GM19372 (cell line): ENCODE measurements at regions not wholly inside any gene's neighbourhood (a gene's known extent, or its start where the extent isn't known, plus 50 kb on each side); places are given as distances from the start of the nearest gene placed in this dataset.
"Not testable (repeated sequence)": the region's sequence is repeated elsewhere in the genome, so short reads cannot be mapped to it uniquely, and the experiment has no call there.

Experiments
- ATAC-seq: cut with Tn5 transposase; IDR thresholded peaks from one replicate; pipeline ENCODE4 v1.9.1; 2021; ENCODE audit warnings: mild to moderate bottlenecking, low read depth, moderate library complexity; ENCODE audit not compliant: unreplicated experiment

DNA sequence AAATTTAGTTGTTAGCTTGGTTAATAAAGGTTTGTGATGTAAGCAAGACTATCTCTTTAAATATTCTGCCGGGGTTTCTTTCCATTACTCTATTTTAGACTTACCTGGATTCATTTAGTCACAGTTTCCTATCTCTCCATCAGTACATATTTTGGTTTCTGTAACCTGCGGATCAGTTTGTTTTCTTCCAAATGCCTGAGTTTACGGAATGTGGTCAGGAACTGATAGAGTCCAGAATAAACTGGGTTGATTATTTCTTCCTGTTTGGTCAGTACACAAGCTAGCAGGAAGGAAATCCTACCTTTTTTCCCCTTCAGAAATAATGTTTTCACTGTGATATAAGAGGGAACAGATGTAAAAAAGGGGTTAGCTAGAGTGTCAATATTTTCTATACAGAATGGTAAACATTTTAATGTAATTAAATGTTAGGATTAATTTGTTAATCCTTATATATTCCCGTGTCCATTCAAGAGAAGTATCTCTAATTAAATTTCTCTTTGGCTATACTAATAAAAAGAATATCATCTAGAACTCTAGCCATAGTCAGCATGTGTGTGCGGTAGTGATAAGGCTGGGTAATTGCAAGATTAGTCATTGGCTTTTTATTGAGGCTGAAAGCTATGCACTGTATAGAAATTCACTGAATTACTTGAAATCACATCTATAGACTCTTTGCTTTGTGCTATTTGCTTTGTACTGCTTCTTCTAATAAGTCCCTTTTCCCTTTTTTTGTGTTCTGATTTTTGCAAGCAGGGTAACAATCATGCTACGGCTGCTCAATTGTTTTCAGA lies 144.7 kb upstream of the ADGRL4 start:
- no peak for ATAC-seq

DNA sequence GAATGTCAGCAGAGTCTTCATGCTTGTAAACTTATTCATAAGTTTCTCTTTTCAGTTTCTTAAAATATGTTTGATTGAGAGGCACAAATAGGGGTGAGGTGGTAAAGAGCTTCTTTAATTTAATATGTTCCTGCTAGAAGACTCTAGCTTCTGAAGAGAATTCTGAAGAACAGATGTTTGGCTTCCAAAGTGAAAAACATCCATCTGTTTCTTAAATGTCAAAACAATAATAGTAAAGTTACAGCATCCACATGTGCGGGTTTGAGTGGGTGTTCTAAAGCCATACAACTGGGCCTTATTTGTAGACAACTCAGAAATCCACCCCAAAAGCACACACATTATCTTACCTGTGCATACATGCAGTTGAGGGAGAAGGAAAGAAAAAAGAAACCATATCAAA lies 144.0 kb upstream of the ADGRL4 start:
- ATAC-seq = no peak

DNA sequence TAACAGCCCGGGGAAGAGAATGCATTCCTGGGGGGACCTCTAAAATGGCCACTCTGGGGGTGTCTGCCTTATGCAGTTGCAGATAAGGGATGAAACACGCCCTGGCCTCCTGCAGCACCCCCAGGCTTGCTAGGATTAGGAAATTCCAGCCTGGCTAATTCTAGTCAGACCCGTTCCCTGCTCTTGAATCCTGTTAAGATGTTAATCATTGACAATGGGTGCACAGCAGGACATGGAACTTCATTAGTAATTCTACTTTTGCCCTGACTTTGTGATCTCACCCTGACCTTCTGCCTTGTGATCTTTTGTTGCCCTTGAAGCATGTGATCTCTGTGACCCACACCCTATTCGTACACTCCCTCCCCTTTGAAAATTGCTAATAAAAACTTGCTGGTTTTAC lies 131.7 kb upstream of the ADGRL4 start:
- ATAC-seq = not testable (repeated sequence)

DNA sequence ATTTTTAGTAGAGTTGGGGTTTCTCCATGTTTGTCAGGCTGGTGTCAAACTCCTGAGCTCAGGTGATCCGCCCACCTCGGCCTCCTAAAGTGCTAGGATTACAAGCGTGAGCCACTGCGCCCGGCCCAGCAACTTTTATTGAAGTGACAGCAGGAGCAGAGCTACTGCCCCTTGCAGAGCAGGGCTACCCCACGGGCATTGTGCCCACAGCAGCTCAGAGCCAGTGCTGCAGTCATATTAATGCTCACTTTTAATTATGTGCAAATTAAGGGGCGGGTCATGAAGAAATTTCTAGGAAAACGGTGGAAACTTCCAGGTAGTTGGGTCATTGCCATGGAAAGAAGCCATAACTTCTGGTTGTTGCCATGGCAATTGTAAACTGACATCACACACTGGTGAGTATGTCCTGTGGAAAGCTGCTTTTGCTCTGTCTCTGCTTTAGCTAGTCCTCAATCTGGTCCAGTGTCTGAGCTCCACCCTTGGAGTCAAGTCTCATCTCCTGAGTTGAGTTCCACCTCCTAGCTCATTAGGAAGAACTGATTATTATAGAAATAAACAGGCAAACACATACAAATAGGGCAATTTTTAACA lies 127.3 kb upstream of the ADGRL4 start:
- no peak for ATAC-seq

DNA sequence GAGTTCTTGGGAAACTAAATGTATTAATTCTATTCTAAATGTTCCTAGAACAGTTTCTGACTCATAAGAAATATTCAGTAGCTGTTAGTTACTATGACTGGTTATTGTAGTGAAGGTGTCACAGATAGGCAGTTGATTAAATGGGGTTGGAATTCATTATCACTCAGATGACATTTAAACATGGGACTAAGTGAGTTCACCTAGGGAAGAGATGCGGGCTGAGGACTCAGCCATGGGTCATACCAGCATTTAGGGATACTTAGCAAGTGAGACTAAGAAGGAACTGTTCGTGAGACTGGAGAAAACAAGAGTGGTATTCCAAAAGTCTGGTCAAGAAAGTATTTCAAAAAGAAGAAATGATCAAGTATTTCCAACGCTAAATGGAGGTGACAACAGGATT lies 125.1 kb upstream of the ADGRL4 start:
- ATAC-seq = no peak

DNA sequence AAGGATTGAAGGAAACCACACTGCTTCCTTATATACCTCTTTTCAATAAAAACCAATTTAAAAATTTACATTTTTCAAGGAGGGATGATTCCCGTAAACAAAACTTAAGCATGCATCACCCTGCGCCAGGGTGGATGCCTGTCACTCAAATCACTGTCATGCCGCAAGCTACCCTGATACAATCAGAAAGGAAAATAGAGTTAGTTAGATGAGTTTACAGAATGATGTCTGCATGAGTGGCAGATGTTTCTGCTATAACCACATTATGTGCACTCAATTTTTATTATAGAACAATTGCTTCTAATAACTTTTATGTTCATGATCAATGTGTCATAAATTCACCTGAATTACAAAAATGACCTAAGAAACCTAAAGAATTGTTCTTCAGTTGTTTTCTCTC lies 123.4 kb upstream of the ADGRL4 start:
- no peak for ATAC-seq

DNA sequence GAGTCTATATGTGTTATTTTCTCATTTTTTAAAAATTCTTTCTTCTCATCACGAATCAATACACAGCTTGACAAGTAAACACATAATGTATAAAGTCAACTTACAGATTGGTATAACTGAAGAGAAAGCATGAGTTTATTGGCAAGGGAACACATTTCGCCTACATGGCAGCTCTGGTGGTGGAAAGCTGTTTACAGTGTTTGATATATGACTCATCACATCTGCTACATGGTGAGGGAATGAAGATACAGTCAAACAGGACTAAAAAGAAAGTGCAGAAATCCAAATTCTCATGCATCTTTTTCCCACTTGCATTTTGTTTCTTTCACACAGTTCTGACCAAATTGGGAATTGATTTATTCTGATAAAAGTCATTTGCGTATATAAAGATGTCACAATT lies 122.2 kb upstream of the ADGRL4 start:
- no peak for ATAC-seq

DNA sequence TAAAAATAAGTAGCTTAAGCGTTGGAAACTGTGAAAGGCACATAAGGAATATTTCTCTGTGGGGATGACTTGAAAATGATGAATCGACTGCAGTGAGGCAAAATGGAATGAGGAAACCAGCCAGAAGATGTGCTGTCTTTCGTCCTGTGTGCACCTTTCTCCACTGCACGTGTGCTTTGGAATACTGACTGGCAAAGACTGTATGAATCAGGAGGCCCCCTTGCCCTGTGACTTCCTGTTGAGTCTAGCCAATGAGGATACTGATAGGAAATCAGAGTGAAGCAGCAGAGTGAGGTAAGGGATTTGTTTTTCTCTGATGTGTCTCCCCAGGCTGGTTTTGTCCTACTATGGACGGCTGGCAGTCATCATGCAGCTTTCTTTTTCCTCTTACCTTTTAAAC lies 118.2 kb upstream of the ADGRL4 start:
- no peak for ATAC-seq

DNA sequence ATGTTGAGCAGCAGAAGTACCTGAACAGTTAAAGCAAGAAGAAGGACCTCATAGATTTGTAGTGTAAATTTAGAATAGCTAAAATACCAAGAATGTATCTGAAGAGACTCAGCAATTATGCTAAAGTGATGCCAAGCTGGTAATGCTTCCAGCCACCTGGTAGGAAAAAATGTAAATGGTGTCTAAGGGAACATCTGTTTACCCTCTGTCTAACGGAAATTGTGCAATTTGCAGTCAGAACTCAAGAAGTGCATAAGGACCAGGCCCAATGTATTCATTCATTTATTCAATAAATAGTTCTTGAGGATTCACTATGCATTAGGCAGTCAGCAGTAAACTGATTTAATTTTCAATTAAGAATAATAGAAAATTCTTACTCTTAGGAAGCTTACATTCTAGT lies 116.0 kb upstream of the ADGRL4 start:
- ATAC-seq = no peak

DNA sequence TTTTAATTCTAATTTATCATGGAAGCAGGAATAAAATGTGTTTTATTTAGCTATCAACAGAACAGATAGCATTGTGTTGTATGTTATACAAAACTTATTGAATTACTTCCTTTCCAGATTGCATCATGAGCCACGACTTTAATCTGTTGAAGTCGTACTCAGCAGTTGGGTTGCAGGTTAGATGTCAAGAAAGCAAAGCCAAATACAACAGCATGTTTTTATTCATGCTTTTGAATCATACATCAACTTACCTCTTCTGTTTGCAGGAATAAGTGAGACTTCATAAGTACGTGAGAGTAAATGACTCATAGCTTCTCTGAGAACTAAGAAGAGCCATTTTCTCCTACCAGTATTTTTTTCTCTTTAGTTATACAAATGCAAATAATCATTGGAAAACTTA lies 110.8 kb upstream of the ADGRL4 start:
- ATAC-seq = no peak

DNA sequence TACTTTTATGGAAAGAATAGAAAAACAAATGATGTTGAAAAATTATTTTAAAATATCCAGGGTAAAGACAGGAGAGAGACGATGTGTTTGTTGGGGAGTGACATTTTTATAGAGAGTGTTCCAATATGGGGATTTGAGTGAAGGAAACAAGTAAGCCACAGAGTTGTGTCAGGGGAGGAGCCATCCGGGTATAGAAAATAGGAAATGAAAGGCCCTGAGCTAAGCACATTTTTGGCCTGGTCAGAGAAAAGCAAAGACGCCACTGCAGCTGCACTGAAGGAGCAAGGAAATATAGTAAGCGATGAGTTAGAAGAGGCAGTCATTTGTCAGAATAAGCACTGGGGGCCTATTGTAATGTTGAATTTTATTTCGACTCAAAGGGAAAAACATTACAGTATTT lies 107.3 kb upstream of the ADGRL4 start:
- no peak for ATAC-seq

DNA sequence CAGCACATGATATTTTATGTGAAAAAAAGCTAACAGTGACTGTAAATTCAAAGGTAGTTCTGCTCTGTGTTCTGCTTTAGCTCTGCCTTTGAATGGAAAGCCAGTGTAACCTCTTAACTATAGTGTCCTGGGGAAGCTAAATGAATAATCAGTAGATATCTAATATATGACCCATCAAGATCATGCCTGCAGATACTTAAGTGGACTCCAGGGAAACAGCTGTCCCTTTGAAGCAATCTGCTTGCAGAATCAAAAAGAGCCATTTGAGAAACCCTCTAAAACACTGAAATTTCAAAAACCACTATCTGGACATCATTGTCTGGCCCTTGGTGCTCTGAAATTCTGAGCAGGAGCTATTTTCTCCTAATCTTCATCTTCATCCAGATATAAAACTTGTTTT lies 104.2 kb upstream of the ADGRL4 start:
- no peak for ATAC-seq

DNA sequence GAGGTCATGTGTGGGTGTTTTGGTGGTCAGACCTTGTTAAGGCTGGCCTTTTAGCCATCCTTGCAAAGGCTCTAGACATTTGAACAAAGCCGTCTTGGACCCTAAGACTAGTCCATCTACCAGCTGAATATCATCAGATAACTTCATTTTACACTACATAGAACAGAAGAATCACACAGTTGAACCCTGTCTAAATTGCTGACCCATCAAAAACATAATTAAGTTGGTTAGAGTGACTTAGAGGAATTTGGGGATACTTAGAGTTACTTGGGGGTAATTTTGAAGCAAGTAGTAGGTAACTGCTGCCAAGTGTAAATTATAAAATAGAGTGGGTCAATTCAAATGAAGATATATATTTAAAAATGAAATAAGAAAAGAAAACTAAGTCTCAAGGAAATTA lies 102.9 kb upstream of the ADGRL4 start:
- ATAC-seq = no peak

DNA sequence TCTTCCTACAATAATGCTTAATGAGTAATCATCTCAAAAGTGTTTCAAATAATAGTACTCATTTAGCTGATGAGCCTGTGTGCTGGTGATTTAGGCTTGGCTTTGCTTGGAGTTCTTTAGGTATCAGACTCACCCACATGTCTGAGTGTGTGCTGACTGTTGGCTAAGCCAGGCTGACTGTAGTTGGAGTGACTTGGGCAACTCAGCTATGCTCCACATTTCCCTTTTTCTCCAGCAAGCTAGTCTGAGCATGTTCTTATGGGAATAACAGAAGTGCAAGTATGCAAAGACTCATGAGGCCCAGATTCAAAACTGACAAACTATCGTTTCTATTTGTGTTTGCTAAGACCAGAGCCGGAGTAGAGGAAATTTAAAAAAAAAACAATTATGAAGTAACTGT lies 99.0 kb upstream of the ADGRL4 start:
- no peak for ATAC-seq

DNA sequence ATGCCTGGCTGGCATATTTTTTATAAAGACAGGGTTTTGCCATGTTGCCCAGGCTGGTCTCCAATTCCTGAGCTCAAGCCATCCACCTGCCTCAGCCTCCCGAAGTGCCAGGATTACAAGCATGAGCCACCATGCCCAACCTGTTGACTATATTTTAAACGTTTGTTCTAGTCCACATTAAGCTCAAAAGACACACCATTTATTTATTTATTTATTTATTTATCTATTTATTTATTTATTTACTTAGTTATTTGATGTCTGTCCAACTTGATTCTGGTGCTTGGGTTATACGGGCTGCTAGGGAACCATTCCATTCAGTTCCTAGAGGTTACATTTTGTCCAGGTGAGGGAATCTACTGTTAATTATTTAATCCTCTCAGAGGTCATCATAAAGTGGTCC lies 98.1 kb upstream of the ADGRL4 start:
- ATAC-seq = no peak

DNA sequence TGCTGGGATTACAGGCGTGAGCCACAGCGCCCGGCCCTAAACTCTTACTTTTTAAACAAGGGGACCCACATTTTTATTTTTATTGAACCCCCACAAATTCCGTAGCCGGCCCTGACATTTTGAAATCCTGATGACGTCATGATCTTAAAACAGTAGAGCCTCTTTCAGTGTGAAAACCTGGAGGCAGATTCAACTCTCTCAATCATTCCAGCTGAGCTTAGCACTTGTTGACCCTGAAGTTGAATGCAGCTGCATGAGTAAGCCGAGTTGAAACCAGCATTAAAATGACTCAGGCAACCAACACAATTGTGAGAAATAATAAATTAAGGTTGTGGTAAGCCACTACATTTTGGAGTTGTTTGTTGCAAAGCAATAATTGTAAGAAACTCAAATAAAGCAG lies 93.9 kb upstream of the ADGRL4 start:
- no peak for ATAC-seq

DNA sequence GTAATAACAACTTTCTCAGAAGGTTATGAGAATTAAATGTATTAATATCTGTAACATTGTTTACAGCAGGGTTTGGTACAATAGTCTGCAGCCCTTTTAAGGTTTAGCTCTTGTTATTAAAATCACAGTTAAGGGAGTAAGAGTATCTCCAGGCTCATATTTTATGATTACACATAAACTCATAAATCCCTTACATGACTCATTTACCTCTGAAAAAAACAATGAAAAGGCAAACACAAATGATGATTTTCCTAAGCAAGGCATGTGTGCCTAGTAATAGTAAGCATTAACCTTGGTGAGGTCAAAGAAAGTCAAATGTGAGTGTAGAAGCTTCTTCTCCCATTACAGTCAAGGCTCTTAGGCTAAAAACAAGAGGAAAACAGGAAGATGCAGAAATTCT lies 84.5 kb upstream of the ADGRL4 start:
- ATAC-seq = no peak

DNA sequence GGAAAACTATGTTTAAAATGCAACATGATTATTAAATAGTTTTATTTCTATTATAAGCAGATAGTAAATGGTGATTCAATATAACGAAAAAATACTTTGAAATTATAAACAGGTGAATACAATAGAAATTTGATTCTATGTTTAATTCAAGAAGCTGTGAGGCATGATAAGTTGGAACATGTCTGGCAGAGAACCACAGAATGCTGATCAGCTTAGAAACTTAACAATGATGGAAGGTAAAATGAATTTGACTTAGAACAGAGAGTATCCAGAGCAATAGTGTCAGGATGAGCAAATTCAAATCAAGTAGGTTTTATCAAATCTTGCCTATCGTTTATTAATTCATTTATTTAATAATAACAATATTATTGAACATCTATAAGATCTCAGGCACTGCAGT lies 83.4 kb upstream of the ADGRL4 start:
- ATAC-seq = no peak

DNA sequence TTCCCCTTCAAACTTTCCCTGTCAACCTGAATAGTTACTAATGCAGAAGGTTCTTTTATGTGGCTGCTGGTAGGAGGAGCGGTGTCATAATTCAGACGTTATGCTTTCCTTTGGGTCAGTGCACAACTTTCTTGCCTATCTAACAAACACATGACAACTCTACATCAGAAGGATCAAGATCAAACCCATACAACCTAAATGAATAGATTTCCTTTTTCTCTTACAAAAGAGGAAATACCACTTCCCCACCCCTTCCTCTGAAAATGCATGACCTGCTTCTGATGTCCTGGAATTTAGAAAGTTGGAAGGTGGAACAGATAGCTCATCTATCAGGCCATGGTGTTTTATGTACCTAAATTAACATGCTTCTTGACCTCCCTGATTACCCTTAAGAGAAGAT lies 75.7 kb upstream of the ADGRL4 start:
- no peak for ATAC-seq

DNA sequence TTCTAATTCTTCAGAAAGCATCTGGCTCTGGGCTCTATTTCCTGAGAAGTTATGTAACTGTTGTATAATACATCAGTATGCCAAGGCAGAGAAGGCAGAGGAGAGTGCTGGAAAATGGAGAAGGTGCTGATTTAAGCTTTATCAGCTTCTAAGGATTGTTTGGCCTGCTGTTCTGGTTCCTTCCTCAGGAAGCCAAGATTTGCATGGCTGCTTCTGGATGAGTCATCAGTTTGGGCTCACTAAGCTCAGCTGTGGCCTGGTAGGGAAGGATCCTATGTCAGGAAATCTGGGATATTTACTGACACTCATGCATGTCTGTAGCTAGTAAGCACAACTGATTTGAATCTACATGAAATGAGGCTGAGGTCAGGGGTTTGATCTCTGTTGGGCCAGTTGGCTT lies 73.2 kb upstream of the ADGRL4 start:
- ATAC-seq = no peak

DNA sequence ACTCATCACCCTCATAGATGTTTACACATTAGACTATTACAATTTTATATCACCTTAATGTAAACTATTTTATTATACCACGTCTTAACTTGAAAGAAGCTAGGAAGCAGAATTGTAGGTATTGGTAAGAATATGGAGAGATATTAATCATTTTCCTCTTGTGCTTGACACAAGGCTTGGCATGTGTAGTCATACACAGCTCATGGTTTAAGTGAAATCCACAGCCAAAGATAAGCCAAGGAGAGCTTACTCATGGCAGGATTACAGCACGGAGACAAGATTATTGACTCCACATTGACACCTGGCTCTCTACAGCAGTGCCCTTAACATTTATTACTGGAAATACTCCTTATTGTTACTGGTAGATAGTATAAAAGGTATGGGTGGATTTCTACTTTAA lies 68.4 kb upstream of the ADGRL4 start:
- ATAC-seq = no peak

DNA sequence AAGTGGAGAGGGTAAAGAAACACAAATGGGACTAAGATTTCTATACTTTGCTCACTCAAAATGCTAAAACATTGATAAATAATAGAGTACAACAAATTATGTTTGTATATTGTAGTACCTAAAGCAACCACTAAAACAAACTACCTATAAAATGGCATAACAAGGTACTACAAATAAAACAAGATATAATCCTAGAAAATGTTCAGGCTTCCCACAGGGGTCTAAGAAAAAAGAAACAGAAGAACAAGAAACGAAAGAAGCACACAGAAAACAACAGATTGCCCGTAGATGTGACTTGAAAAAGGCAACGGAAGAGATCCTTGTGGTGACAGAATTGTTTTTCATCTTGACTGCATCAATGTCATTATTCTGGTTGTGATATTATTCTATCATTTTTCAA lies 63.3 kb upstream of the ADGRL4 start:
- no peak for ATAC-seq

DNA sequence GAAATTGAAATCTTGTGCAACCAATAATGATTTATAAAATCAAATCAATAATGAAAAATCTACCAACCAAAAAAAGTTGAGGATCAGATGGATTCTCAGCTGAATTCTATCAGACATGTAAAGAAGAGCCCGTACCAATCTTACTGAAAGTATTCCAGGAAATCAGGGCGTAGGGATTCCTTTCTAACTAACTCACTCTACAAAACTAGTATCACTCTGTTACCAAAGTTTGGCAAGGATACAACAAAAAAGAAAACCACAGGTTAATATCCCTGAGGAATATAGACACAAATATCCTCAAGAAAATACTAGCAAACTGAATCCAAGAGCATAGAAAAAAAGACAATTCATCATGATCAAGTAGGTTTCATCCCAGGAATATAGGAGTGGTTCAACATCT lies 52.8 kb upstream of the ADGRL4 start:
- ATAC-seq = no peak
